AG08396 (cell line): ENCODE measurements at regions not wholly inside any gene's neighbourhood (a gene's known extent, or its start where the extent isn't known, plus 50 kb on each side); places are given as distances from the start of the nearest gene placed in this dataset.
"Not testable (repeated sequence)": the region's sequence is repeated elsewhere in the genome, so short reads cannot be mapped to it uniquely, and the experiment has no call there.

Experiments
- DNase-seq: peaks from one replicate; pipeline ENCODE4 v3.0.0; 2012; ENCODE audit warnings: low spot score, mixed read lengths

GRCh38 chr5:115751176-115751575 lies 65.3 kb downstream of the CDO1 start:
- DNase-seq = no peak

DNA sequence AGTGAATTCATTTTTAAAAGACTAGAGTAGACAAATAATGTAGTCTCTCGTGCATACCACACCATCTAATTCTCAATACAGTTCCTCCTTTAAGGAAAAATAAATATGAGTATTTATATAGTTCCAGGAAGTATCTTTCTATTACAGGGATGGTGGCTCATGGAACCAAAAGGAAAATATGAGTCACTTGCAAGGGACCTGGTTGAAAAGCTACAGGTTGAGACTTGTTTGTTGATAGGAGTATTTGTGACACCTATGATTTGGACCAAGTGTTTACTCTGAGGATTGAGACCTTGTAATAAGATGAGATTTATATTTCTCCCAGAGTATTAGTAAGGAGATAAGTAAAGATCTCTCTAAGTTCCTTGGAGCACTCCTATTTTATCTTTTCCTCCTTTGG lies 67.4 kb downstream of the CDO1 start:
- DNase-seq = no peak

DNA sequence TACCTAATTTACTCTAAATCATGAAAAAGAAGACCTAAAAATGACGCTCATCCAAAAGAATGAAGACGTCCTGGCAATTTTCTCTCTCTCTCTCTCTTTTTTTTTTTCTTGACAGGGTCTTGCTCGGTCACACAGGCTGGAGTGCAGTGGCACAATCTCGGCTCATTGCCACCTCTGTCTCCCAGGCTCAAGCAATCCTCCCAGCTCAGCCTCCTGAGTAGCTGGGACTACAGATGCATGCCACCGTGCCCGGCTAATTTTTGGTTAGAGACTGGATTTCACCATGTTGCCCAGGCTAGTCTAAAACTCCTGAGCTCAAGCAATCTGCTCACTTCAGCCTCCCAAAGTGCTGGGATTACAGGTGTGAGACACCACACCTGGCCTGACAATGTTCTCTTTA lies 77.2 kb downstream of the CDO1 start:
- DNase-seq = not testable (repeated sequence)

GRCh38 chr5:115738830-115739229 lies 77.6 kb downstream of the CDO1 start:
- no peak for DNase-seq

- no peak for DNase-seq
Observed at GRCh38 chr5:115737452-115737851, 79.0 kb downstream of the CDO1 start.

DNA sequence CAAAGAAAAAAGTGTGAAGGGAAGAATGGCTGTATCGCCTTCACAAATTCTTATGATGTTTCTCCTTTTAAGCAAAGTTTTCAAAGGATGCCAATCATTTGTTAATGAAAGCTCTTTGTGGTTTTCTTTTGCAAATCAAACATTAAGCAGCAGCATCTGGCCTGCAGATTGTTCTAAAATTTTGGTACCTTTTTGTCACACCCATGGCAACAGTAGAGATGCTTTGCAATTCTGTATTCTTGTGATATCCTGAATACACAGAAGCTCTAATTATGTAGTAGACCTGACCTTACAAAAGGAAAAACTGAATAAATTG lies 79.8 kb downstream of the CDO1 start:
- DNase-seq = no peak

DNA sequence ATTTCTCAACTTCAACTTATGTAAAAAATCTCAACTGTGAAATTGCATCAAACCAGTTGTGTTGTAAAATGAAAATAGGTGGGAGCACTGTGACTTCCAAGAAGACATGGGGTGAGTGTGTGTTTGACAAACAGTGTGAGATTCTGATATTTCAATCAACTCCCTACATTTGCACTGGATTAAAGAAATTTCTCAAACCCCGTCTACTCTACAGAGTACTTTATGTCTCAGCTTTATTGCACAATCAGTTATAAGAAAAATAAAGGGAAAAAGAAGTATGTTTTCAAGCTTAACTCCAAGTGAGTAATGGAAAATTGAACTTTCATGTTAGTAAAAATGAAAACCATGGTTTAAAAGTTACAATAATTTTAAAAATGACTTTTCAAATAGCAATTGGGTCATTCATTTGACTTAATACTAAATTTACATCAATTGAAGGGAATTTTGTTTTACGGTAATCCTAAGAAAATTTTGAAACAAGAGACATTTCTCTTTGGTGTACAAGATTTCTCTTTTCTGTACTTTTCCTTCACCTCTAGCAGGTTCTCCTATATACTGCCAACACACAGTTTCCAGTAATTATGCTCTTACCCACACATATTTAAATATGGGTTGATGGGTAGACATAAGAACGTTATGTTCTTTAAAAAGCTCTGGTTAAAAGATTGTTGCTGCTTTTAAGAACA lies 80.3 kb downstream of the CDO1 start:
- DNase-seq = no peak

DNA sequence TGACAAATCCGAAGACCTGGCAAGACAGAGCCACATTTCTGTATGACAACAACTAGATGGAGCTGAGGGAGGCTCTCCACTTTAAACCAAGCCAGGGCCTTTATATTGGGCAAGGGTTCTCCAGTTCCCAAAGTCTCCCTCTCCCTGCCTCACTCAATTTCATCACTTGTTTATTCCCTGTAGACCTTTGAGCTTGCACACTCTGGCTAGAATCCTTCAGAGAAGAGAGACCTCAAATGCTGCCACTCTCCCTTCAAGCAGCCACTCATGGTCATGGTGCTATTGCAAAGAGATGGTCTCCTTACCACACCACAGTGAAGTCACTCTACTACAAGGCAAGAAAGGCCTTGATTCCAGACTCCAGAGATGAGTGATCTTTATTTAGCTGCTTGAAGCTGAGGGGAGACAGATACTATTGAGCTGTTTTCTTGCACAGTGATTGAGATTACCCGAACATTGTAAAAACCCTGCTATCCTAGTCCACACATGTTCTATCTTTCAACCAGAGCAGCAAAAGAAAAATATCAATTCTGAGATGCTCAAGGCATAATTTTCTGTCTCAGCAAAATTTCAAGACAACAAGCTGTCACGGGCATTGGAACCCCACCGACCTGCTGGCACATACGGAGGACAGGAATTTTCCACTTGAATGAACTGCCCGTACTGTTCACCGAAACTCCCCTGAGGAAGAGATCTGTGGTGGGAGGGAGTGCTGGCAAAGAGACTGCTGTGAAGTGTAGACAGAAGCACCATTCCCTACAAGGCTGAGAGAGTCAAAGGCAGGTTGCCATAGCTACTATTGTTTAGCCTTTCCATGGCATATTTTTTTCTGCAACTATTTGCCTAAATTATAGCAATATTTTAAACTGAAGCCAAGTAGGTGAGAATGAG lies 81.1 kb downstream of the CDO1 start:
- DNase-seq = no peak

GRCh38 chr5:115733607-115734006 lies 82.9 kb downstream of the CDO1 start:
- no peak for DNase-seq

DNA sequence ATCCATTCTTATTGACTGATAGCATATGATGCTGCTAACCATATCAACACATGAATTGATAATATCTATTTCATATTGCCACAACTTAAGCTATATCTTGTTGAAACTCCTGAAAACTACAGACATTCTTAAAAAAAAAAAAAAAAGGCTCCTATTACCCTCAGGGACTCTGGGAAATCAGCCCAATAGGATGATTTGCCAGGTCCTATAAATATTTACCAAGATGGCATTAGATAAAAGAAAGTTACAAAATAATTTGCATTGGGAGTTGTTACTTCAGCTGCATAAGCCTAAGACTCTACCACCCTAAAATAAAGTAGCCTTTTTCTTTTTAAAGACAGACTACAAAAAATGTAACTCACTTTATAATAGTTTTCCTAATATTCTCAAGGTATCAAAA lies 84.4 kb downstream of the CDO1 start:
- no peak for DNase-seq

DNA sequence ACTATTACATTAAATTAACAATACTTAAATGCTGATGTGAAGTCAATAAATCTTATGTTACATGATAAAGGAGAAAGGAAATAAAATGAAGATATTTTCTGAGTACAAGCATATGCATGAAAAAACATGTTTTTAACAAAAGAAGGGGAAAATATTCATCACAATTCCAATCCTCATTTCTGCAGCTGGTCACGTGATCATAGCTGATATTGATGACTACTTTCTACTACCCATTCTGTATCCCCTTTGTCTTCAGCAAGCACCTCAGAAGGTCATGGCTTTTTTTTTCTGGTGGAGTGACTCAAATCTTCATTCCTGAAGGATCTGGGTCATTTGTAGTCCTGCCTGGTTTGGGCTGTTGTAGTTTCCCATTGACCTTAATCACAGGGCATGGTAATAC lies 90.9 kb downstream of the CDO1 start:
- no peak for DNase-seq

DNA sequence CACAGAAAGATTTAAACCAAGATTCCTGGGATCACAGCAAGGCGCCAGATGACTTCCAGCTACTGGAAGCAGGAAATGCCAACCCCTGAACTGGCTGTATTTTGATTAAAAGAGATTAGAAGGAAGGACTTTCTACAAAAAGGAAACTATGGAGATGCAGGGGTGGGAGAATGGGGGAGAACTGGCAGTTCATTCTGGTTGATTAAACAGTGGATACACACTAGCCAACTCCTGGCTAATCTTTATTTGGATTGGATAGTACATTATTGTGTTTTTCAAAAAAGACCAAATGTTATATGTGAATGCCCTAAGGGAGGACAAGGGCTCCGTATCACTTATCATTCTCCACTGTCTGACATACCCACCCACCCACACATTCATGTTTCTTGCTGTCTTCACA lies 93.2 kb downstream of the CDO1 start:
- no peak for DNase-seq

DNA sequence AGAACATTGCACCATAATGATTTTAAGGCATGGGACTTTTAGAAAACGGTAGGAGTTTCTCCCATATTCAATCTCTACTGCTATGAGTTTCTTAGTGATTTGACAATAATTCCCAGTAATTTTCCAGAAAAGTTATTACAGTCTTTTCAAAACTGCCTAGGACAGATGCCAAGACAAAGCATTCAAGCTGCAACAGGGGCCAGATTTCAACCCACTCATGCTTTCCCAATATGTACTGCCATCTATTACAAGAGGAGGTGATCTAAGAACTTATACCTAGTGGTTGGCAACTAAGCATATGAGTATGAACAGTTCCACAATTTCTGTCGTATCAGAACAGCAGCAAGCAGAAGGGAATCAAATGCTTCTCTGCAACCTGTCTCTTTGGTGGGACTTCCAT lies 95.1 kb upstream of the TMED7 start:
- DNase-seq = no peak

- no peak for DNase-seq
Observed at GRCh38 chr5:115718927-115719326, 93.1 kb upstream of the TMED7 start.

- DNase-seq = no peak
Observed at GRCh38 chr5:115713408-115713807, 87.6 kb upstream of the TMED7 start.

GRCh38 chr5:115709585-115709984 lies 83.7 kb upstream of the TMED7 start:
- no peak for DNase-seq

- DNase-seq = no peak
Observed at GRCh38 chr5:115708819-115709477, 83.1 kb upstream of the TMED7 start.

- no peak for DNase-seq
Observed at GRCh38 chr5:115703514-115703913, 77.7 kb upstream of the TMED7 start.

DNA sequence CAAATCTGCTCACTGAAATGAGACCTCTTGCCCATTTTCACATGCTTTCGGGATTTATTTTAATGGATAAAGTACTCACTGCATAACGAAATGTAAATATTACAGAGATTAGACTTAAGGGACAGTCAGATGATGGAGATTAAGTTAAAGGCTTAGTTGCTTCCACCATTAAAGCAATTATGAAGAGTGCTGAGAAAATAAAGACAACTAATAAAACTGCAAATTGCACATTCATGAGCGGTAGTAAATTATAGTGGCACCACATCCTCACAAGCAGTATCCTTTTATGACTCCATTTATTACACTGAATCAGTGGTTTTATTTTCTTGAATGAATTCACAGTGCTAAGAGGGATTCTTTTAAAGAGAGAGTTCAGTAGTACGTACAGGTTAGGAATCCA lies 76.2 kb upstream of the TMED7 start:
- DNase-seq = no peak

- no peak for DNase-seq
Observed at GRCh38 chr5:115699967-115700366, 74.1 kb upstream of the TMED7 start.

GRCh38 chr5:115696141-115696650 lies 70.4 kb upstream of the TMED7 start:
- DNase-seq = no peak

GRCh38 chr5:115695310-115695880 lies 69.6 kb upstream of the TMED7 start:
- DNase-seq = no peak

GRCh38 chr5:115691814-115692213 lies 66.0 kb upstream of the TMED7 start:
- not testable (repeated sequence) for DNase-seq
